K562 (cell line): ENCODE measurements at regions not wholly inside any gene's neighbourhood (a gene's known extent, or its start where the extent isn't known, plus 50 kb on each side); places are given as distances from the start of the nearest gene placed in this dataset.

Source experiments
- CTCF ChIP-seq, 3 experiments: IDR thresholded peaks in 2 of 3; conservative IDR thresholded peaks in 1 of 3; 2 replicates each; pipeline ENCODE4 v1.5.1; 2011 to 2012; ENCODE audit warnings: low read length in 3 of 3, mild to moderate bottlenecking in 3 of 3, control low read depth in 2 of 3, improper control_type of control experiment in 1 of 3, inconsistent platforms in 1 of 3, low read depth in 1 of 3, mixed read lengths in 1 of 3, moderate library complexity in 1 of 3; ENCODE audit not compliant: insufficient read depth in 2 of 3
- RNF2 ChIP-seq: sonication (generic); IDR thresholded peaks from 2 replicates; pipeline ENCODE4 v1.6.1; 2016

- TF ChIP-seq CTCF (IDR thresholded peaks at IDR 0.05 in 2 of 3, conservative IDR thresholded peaks at IDR 0.05 in 1 of 3; ENCODE audit: insufficient read depth in 2 of 3, low read depth in 1 of 3, low read length in 3 of 3) (no peak), RNF2 (no peak)
Measured at GRCh38 chr6:91879386-91879995, 1292.6 kb upstream of the MAP3K7 start.
